Psoas muscle (tissue), 7 donors: ENCODE measurements at regions not wholly inside any gene's neighbourhood (a gene's known extent, or its start where the extent isn't known, plus 50 kb on each side); places are given as distances from the start of the nearest gene placed in this dataset.
"Not testable (repeated sequence)": the region's sequence is repeated elsewhere in the genome, so short reads cannot be mapped to it uniquely, and the experiment has no call there.

Experiments
- ATAC-seq, 4 donors: fragments of 200-7000 bp; cut with Tn5 transposase; one replicate each; pipeline ENCODE4 v1.9.1; 2020; ENCODE audit warnings: moderate library complexity in 3 of 4, mild to moderate bottlenecking in 2 of 4
- DNase-seq, 2 donors: peaks; one replicate each; pipeline ENCODE4 v3.0.0-alpha.2; 2020
- H3K27ac ChIP-seq: fragments of 200-600 bp; one replicate; pipeline ENCODE4 v1.8.0; 2022
- H3K27me3 ChIP-seq, 3 donors: fragments of 200-600 bp in 1 of 3; one replicate each; pipeline versions ENCODE4 v1.6.1 to v1.8.0; 2013 to 2022; ENCODE audit warnings: low read length in 2 of 3, mild to moderate bottlenecking in 2 of 3, moderate library complexity in 1 of 3; ENCODE audit not compliant: insufficient read depth in 3 of 3
- H3K36me3 ChIP-seq, 2 donors: fragments of 200-600 bp in 1 of 2; one replicate each; pipeline versions ENCODE4 v1.6.1 to v1.8.0; 2013 to 2022; ENCODE audit warnings: low read depth in 1 of 2, mild to moderate bottlenecking in 1 of 2, moderate library complexity in 1 of 2; ENCODE audit not compliant: insufficient read depth in 1 of 2
- H3K4me1 ChIP-seq: fragments of 200-600 bp; one replicate; pipeline ENCODE4 v1.8.0; 2022
- H3K4me3 ChIP-seq: fragments of 200-600 bp; one replicate; pipeline ENCODE4 v1.8.0; 2022; ENCODE audit warnings: mild to moderate bottlenecking
- H3K9me3 ChIP-seq: fragments of 200-600 bp; one replicate; pipeline ENCODE4 v1.8.0; 2022
- WGBS, 3 donors: extraction: QIAGEN DNeasy Blood & Tissue Kit; methylation state at CpG; one replicate each; pipeline versions ENCODE4 v1.1.6 to v1.1.7; 2013; 5-methylcytosine and 5-hydroxymethylcytosine counted together
- intact Hi-C, 2 donors: fragments of 100-400 bp; cut with DNase I; formaldehyde crosslinking; loops; one replicate each; pipeline versions ENCODE4 v1.11.0 to v1.14.2; 2022
- TF ChIP-seq, protein P1 (sequence below): fragments of 200-600 bp; IDR thresholded peaks from one replicate; pipeline ENCODE4 v1.8.0; 2022; ENCODE audit warnings: antibody characterized with exemption
- donor health status: healthy with polysubstance abuse.
- donor health status: DM: no; HTN: no; CAD: no; lungs with moderate emphysema.
- donor health status: Bipolar disorder and iron deficiency.
- donor health status: healthy.
- donor health status: DM: yes; HTN: yes; CAD: no.
- donor health status: DM: no; HTN: no; CAD: no.
- donor health status: DM: yes; HTN: yes; CAD: no.

DNA sequence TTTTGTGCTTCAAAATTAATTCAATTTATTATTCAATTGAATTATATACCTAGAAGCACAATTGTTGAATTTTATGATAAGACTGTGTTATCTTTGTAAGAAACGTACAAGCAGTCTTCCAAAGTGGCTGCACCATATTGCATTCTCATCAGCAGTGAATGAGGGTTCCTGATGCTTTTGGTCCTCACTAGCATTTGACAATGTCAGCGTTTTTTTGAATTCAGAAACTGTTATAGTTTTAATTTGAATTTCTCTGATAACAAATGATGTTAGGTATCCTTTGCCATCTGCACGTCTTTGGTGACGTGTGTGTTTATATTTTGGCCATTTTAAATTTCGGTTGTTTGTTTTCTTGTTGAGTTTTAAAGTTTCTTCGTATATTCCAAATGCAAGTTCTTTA is 553.0 kb upstream of the ZP4 start:
- no peak for ATAC-seq
- WGBS, 3 donors, result 71 to 85% (median 85%) methylated on average over 6 of the region's 6 CpGs
- intact Hi-C loops, result no loop called here
- no peak for DNase-seq
- Histone ChIP-seq H3K9me3 (no peaks in the 10 kb centered on the region), H3K27ac (no peak overlapping the region), H3K27me3 (peaks cover 0 to 2% (median 0%) of the 10 kb centered on the region in 3 donors), H3K4me3 (no peak overlapping the region), H3K36me3 (no peaks in the 10 kb centered on the region), H3K4me1 (no peaks in the 10 kb centered on the region)
- TF ChIP-seq, protein P1, sequence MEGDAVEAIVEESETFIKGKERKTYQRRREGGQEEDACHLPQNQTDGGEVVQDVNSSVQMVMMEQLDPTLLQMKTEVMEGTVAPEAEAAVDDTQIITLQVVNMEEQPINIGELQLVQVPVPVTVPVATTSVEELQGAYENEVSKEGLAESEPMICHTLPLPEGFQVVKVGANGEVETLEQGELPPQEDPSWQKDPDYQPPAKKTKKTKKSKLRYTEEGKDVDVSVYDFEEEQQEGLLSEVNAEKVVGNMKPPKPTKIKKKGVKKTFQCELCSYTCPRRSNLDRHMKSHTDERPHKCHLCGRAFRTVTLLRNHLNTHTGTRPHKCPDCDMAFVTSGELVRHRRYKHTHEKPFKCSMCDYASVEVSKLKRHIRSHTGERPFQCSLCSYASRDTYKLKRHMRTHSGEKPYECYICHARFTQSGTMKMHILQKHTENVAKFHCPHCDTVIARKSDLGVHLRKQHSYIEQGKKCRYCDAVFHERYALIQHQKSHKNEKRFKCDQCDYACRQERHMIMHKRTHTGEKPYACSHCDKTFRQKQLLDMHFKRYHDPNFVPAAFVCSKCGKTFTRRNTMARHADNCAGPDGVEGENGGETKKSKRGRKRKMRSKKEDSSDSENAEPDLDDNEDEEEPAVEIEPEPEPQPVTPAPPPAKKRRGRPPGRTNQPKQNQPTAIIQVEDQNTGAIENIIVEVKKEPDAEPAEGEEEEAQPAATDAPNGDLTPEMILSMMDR, result no peak

DNA sequence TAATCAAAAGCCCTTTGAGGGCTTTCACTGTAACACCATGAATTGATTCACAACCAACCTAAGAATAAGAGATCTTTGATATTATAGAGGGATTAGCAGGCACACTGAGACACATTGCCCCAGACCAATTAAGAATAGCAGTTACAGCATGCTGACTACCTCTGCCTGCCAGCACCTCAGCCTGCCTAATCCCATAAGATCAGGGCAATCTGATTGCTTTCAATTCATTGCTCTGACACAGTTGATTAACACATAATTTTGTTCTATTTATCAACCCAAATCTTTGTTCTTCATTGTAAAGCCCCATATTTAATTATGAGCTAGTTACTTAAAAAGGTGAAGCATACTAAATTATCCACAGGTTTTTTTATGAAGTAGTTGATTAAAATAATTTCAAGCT is 548.8 kb upstream of the ZP4 start:
- H3K27ac ChIP-seq, result no peak overlapping the region
- no peak for ATAC-seq
- intact Hi-C loops, result no loop called here
- H3K27me3 ChIP-seq, result no peaks in the 10 kb centered on the region
- no peak for DNase-seq
- H3K36me3 ChIP-seq, result no peaks in the 10 kb centered on the region
- no peak overlapping the region for H3K4me3 ChIP-seq
- TF ChIP-seq, protein P1, result no peak
- no peaks in the 10 kb centered on the region for H3K9me3 ChIP-seq
- no peaks in the 10 kb centered on the region for H3K4me1 ChIP-seq

DNA sequence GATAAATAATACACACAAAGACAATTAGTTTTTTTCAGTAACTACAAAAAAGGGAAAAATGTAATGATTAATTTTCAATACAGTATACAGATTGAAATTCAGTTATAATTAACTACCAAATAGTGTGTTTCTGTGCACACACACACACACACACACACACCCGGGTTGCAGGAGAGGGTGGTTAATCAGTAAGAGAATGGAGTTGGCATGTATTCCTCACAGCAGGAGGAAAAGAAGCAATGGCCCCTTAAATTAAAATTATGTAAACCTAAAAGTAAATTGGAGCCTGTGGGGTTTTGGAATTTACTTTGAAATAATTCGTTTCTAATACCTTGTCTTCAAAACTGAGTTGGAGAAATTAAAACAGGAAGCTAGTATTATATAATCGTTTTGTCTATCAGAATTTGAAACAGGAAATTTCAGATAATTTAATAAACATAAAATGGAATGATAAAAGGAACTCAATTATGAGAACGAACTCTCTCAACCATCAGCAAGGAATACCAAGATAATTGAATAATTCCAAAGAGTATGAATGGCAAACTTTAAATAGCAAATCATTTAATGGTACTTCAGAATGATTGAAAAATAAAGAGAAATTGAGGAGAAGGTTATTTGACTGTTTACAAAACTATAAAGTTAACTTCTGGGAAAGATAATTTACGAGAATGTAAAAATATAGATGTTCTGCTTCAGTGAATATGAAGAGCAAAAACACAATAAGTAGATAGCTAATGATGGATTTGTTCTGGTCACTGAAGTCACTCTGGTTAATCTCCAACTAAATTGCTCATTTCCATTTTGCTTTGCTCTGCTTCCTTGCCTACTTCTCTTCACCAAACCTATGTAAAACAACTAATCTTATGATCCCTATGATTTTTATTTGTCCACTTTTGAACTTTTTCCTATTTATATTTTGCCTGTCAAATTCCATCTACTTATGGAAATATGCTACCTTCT is 547.9 kb upstream of the ZP4 start:
- no peaks in the 10 kb centered on the region for H3K36me3 ChIP-seq
- H3K4me1 ChIP-seq, result no peaks in the 10 kb centered on the region
- no peaks in the 10 kb centered on the region for H3K9me3 ChIP-seq
- no peak for ATAC-seq
- H3K27me3 ChIP-seq, result no peaks in the 10 kb centered on the region
- intact Hi-C loops, result no loop called here
- no peak overlapping the region for H3K27ac ChIP-seq
- DNase-seq, result no peak
- H3K4me3 ChIP-seq, result no peak overlapping the region
- 55 to 64% (median 62%) methylated on average over 5 of the region's 5 CpGs for WGBS, 3 donors
- TF ChIP-seq, protein P1, result no peak

DNA sequence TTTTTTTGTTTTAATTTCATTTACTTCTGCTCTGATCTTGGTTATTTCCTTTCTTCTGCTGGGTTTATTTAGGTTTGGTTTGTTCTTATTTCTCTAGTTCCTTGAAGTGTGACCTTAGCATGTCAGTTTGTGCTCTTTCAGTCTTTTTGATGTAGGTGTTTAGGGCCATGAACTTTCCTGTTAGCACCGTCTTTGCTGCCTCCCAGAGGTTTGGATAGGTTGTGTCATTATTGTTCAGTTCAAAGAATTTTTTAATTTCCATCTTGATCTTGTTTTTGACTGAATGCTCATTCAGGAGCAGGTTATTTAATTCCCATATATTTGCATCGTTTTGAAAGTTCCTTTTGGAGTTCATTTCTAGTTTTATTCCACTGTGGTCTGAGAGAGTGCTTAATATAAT is 539.0 kb upstream of the ZP4 start:
- H3K9me3 ChIP-seq, H3K27me3 ChIP-seq, H3K36me3 ChIP-seq, H3K27ac ChIP-seq, ATAC-seq, intact Hi-C loops, H3K4me1 ChIP-seq, H3K4me3 ChIP-seq, DNase-seq: not testable (repeated sequence)
- 53 to 58% (median 54%) methylated on average over 2 of the region's 2 CpGs for WGBS, 3 donors

DNA sequence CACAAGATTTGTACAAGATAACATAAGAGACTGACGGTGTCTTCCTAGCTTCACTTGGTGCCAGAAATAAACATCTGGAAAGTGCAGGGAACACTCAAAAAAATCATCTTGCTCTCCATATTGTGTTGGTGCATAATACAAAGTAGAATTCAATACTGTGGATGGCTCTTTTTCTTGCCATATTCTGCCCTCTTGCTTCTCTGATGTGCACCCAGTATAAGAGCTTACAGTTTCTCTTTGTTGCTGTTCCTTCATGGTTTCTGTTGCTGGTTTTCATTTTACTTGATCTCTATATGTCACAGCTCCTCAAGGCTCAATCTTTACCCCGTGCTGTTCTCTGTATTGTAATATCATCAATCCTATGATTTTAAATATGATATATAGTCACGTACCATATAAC is 528.5 kb upstream of the ZP4 start:
- DNase-seq (no peak), ATAC-seq (no peak)
- Histone ChIP-seq H3K36me3 (no peaks in the 10 kb centered on the region), H3K4me3 (no peak overlapping the region), H3K27me3 (no peaks in the 10 kb centered on the region), H3K4me1 (no peaks in the 10 kb centered on the region), H3K27ac (no peak overlapping the region), H3K9me3 (no peaks in the 10 kb centered on the region)
- 54 to 75% (median 56%) methylated on average over 3 of the region's 3 CpGs for whole genome bisulfite sequencing, 3 donors
- intact Hi-C loops, result no loop called here
- TF ChIP-seq, protein P1, result no peak
